GM12892 (cell line): ENCODE measurements at regions not wholly inside any gene's neighbourhood (a gene's known extent, or its start where the extent isn't known, plus 50 kb on each side); places are given as distances from the start of the nearest gene placed in this dataset.

Experiments used
- DNase-seq: peaks from one replicate; pipeline ENCODE4 v3.0.0; 2011; ENCODE audit not compliant: insufficient read length
- FAIRE-seq: peaks from 2 replicates; lab custom pipeline; 2011; peaks lifted over from hg19 to GRCh38; lab: Jason Lieb, UNC
- POLR2A ChIP-seq: IDR thresholded peaks from 2 replicates; pipeline ENCODE4 v1.6.1; 2011; ENCODE audit warnings: low read depth, low read length, control low read depth
- POLR2AphosphoS5 ChIP-seq: IDR thresholded peaks from 2 replicates; pipeline ENCODE4 v1.6.1; 2011; ENCODE audit warnings: low read depth, low read length, control low read depth
- TAF1 ChIP-seq: IDR thresholded peaks from 2 replicates; pipeline ENCODE4 v1.6.1; 2011; ENCODE audit warnings: low read depth, mild to moderate bottlenecking, control low read depth, low read length, borderline replicate concordance

- no peak for FAIRE-seq
- DNase-seq = no peak
- no peak for TF ChIP-seq POLR2AphosphoS5
- no peak for TF ChIP-seq POLR2A
- no peak for TF ChIP-seq TAF1
Observed at GRCh38 chr3:43171748-43172147, 65.9 kb upstream of the POMGNT2 start.

- DNase-seq (no peak), FAIRE-seq (no peak)
- TF ChIP-seq TAF1 (no peak), POLR2AphosphoS5 (no peak), POLR2A (no peak)
Observed at GRCh38 chr3:43170553-43170952, 64.7 kb upstream of the POMGNT2 start.

- no peak for TF ChIP-seq TAF1
- no peak for TF ChIP-seq POLR2AphosphoS5
- no peak for TF ChIP-seq POLR2A
- DNase-seq = no peak
- no peak for FAIRE-seq
Observed at GRCh38 chr3:43169987-43170386, 64.1 kb upstream of the POMGNT2 start.

GRCh38 chr3:43166406-43166805 lies 60.5 kb upstream of the POMGNT2 start:
- DNase-seq (no peak), FAIRE-seq (no peak)
- no peak for TF ChIP-seq TAF1
- TF ChIP-seq POLR2AphosphoS5 = no peak

DNA sequence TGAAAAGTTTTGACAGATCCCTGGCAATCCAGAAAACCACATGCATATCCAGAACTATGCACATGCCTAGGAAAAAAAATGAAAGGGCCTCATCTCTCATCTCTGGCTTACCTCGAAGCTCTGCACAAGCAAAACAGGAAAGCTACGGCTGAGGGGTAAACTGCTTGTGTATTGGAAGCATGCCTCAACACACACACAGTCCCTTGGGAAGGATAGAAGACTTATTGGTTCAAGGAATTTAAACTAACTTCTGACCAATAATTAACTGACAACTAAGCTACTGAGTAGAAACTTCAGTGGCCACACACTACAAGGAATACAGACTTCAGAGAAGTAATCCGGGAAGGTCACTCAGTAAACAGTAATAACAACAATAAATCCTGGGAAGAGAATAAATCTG lies 59.9 kb upstream of the POMGNT2 start:
- DNase-seq (no peak), FAIRE-seq (no peak)
- TF ChIP-seq POLR2AphosphoS5 = no peak
- no peak for TF ChIP-seq POLR2A
- TF ChIP-seq TAF1 = no peak

DNA sequence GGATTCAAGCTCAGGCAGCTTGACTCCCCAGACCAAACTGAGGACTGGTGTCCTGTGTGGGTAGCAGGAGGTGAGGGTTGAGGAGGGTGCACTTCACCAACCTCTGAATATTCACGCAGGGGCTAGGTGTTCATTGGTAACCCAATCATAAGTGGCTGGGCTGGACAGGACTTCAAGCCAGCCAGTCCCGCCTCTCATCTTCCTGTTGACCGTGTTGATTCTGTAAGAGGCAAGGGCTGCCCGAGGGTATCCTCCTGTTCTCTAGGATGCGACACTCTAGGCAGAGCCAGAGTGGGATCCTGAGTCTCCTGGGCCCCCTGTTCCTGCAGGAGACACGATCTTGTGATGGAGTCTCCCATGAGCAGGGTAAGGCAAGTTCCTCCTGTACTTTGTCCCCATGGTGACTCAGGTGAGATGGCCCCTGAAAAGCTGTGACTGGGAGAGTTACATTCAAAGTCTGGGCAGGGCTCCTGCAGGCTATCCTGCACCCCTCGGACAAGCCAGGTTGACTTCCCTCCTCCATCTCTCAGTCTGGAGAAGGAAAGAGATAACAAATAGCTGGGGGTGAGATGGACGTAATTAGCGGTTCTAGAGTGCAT lies 58.1 kb upstream of the POMGNT2 start:
- TF ChIP-seq TAF1 = no peak
- no peak for TF ChIP-seq POLR2AphosphoS5
- TF ChIP-seq POLR2A = no peak
- FAIRE-seq (no peak), DNase-seq (no peak)

GRCh38 chr3:43162230-43163084 lies 56.6 kb upstream of the POMGNT2 start:
- TF ChIP-seq POLR2A (no peak), POLR2AphosphoS5 (no peak), TAF1 (no peak)
- DNase-seq = no peak
- FAIRE-seq = no peak

- FAIRE-seq (no peak), DNase-seq (no peak)
- TF ChIP-seq POLR2AphosphoS5 (no peak), TAF1 (no peak), POLR2A (no peak)
Observed at GRCh38 chr3:43161684-43162229, 55.9 kb upstream of the POMGNT2 start.

- DNase-seq (no peak), FAIRE-seq (no peak)
- TF ChIP-seq TAF1 = no peak
- no peak for TF ChIP-seq POLR2AphosphoS5
- TF ChIP-seq POLR2A = no peak
Observed at GRCh38 chr3:43160664-43161063, 54.8 kb upstream of the POMGNT2 start.

DNA sequence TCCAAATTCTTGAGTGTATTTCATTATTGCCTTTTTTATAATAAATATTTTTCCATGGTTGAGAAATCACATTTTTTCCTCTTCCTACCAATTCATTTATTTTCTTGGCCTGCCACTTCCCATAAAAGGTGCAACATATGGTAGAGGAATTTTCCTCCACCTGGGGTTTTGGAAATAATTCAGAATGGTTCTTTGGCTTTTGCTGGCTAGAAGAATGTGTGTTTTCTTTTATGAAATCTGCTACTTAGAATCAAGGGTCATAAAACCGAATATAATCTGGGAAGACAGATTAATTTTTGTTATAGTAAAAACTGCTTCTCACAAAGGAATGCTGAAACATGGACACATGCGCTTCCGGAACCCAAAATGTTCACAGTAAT lies 54.0 kb upstream of the POMGNT2 start:
- no peak for DNase-seq
- TF ChIP-seq POLR2AphosphoS5 (no peak), POLR2A (no peak), TAF1 (no peak)
- no peak for FAIRE-seq

- FAIRE-seq = no peak
- no peak for DNase-seq
- TF ChIP-seq POLR2A = no peak
- no peak for TF ChIP-seq POLR2AphosphoS5
- no peak for TF ChIP-seq TAF1
Observed at GRCh38 chr3:43159131-43159875, 53.4 kb upstream of the POMGNT2 start.
